GM10248 (cell line): ENCODE measurements at regions not wholly inside any gene's neighbourhood (a gene's known extent, or its start where the extent isn't known, plus 50 kb on each side); places are given as distances from the start of the nearest gene placed in this dataset.

Experiments
- CTCF ChIA-PET: fragments of 300-600 bp; sonication (Branson Sonifier 250); formaldehyde crosslinking; extraction: SDS; loops from one replicate; lab custom pipeline; 2021; ENCODE audit warnings: antibody characterized with exemption; lab: Yijun Ruan, JAX
- POLR2A ChIA-PET: fragments of 350-650 bp; sonication (Branson Sonifier 250); formaldehyde crosslinking; extraction: SDS; loops from one replicate; lab custom pipeline; 2020; ENCODE audit warnings: antibody characterized with exemption; lab: Yijun Ruan, JAX
- DNase-seq: peaks from one replicate; pipeline ENCODE4 v3.0.0; 2012; ENCODE audit errors: extremely low spot score
- TF ChIP-seq, protein P1 (sequence below): IDR thresholded peaks from 2 replicates; pipeline ENCODE4 v1.5.1; 2012; ENCODE audit warnings: mild to moderate bottlenecking, low read depth; ENCODE audit errors: extremely low read depth, missing control alignments, control extremely low read depth

- ChIA-PET POLR2A (no interaction called here), CTCF (no interaction called here)
- TF ChIP-seq, protein P1, sequence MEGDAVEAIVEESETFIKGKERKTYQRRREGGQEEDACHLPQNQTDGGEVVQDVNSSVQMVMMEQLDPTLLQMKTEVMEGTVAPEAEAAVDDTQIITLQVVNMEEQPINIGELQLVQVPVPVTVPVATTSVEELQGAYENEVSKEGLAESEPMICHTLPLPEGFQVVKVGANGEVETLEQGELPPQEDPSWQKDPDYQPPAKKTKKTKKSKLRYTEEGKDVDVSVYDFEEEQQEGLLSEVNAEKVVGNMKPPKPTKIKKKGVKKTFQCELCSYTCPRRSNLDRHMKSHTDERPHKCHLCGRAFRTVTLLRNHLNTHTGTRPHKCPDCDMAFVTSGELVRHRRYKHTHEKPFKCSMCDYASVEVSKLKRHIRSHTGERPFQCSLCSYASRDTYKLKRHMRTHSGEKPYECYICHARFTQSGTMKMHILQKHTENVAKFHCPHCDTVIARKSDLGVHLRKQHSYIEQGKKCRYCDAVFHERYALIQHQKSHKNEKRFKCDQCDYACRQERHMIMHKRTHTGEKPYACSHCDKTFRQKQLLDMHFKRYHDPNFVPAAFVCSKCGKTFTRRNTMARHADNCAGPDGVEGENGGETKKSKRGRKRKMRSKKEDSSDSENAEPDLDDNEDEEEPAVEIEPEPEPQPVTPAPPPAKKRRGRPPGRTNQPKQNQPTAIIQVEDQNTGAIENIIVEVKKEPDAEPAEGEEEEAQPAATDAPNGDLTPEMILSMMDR: no peak
- no peak for DNase-seq
Observed at GRCh38 chr18:49698525-49699025, 114.8 kb downstream of the ACAA2 start.

GRCh38 chr18:49697757-49698524 is 115.4 kb downstream of the ACAA2 start:
- CTCF ChIA-PET: no interaction called here
- POLR2A ChIA-PET: no interaction called here
- DNase-seq: no peak

DNA sequence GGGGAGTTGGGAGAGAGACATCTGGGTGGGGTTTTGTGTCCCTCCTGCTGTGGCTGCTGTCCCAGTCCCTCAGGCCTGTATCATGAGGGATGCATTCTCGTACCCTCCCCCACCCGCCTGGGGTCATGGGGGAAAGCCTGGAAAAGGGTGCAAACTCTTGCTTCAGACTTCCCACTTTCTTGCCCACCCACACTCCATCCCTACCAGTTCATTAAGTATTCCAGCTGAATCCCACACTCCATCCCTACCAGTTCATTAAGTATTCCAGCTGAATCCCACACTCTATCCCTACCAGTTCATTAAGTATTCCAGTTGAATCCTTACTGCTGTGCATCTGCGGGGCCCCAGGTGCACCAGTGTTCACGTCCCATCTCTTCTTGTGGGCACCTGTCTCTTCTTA is 116.3 kb downstream of the ACAA2 start:
- ChIA-PET CTCF (interaction anchor here (1.0 kb wide), 1 partner anchor 187 kb away, joined by 3 read pairs; no protein-coding TSS in a partner anchor), POLR2A (no interaction called here)
- TF ChIP-seq, protein P1: no peak
- no peak for DNase-seq

More at GRCh38 chr18:49697757-49698524, 115.4 kb downstream of the ACAA2 start:
- TF ChIP-seq, protein P1: no peak

GRCh38 chr18:49694402-49694801 is 118.9 kb downstream of the ACAA2 start:
- POLR2A ChIA-PET: no interaction called here
- TF ChIP-seq, protein P1: no peak
- DNase-seq: no peak
- CTCF ChIA-PET: no interaction called here

GRCh38 chr18:49693717-49694005 is 119.7 kb downstream of the ACAA2 start:
- TF ChIP-seq, protein P1: no peak
- ChIA-PET CTCF (no interaction called here), POLR2A (no interaction called here)
- DNase-seq: no peak

- DNase-seq: no peak
- TF ChIP-seq, protein P1: no peak
- ChIA-PET POLR2A (no interaction called here), CTCF (interaction anchor here (0.8 kb wide), 1 partner anchor 8 kb away, joined by 4 read pairs; no protein-coding TSS in a partner anchor)
Observed at GRCh38 chr18:49692906-49693716, 120.2 kb downstream of the ACAA2 start.
